Memory B cell (primary cell): ENCODE measurements at regions not wholly inside any gene's neighbourhood (a gene's known extent, or its start where the extent isn't known, plus 50 kb on each side); places are given as distances from the start of the nearest gene placed in this dataset.
A peak's percentile ranks its signal among the peaks of the same experiment; 100 is the strongest.
"Not testable (repeated sequence)": the region's sequence is repeated elsewhere in the genome, so short reads cannot be mapped to it uniquely, and the experiment has no call there.

Experiments used
- ATAC-seq: fragments of 150-1000 bp; cut with Tn5 transposase; 2 replicates; pipeline ENCODE4 v1.10.0; 2021; ENCODE audit warnings: low read depth, mild to moderate bottlenecking, moderate library complexity
- DNase-seq, 2 donors: peaks; one replicate each; pipeline ENCODE4 v3.0.0; 2022; ENCODE audit warnings: low spot score in 2 of 2
- H3K27ac Mint-ChIP-seq: one replicate; pipeline ENCODE4 v1.8.0; 2022; ENCODE audit warnings: mild to moderate bottlenecking, moderate library complexity, mixed read lengths
- H3K27me3 Mint-ChIP-seq: one replicate; pipeline ENCODE4 v1.8.0; 2022; ENCODE audit warnings: mixed read lengths
- H3K36me3 Mint-ChIP-seq: one replicate; pipeline ENCODE4 v1.8.0; 2022; ENCODE audit warnings: mild to moderate bottlenecking, mixed read lengths
- H3K4me1 Mint-ChIP-seq: one replicate; pipeline ENCODE4 v1.8.0; 2022; ENCODE audit warnings: mixed read lengths
- H3K4me3 Mint-ChIP-seq: one replicate; pipeline ENCODE4 v1.8.0; 2022; ENCODE audit warnings: mild to moderate bottlenecking, moderate library complexity, mixed read lengths
- H3K9me3 Mint-ChIP-seq: one replicate; pipeline ENCODE4 v1.8.0; 2022; ENCODE audit warnings: mixed read lengths

DNA sequence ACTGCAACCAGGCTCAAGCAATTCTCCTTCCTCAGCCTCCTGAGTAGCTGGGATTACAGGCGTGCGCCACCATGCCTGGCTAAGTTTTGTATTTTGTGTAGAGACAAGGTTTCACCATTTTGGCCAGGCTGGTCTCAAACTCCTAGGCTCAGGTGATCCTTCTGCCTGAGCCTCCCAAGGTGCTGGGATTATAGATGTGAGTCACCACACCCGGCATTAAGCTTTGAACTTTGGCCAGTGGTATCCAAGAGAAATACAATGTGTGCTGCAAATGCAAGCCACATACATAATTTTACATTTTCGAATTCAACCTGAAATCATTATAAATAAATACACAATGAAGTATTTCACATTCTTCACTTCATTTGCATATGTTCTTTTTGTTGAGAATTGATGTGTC, 94.0 kb upstream of the ERV3-1 start:
- H3K36me3 Mint-ChIP-seq: peaks cover 24% of the 10 kb centered on the region
- not testable (repeated sequence) for H3K27ac Mint-ChIP-seq, H3K4me1 Mint-ChIP-seq, H3K4me3 Mint-ChIP-seq, H3K27me3 Mint-ChIP-seq, DNase-seq, ATAC-seq, H3K9me3 Mint-ChIP-seq

DNA sequence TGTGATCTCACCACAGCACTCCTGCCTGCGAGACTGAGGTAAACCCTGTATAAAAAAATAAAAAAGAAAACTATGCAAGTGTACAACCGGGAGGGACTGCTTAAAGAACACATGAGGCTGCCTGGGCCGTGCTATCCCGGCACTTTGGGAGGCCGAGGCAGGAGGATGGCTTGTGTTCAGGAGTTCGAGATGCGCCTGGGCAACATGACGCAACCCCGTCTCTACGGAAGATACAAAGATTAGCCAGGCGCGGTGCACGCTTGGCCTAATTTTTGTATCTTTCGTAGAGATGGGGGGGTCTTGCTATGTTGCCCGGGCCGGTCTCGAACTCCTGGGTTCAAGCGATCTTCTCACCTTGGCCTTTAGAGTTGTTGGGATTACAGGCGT, 75.2 kb upstream of the ERV3-1 start:
- Mint-ChIP-seq H3K27ac (peak overlapping the region; percentile 95), H3K4me3 (peak overlapping the region; percentile 93)
- H3K36me3 Mint-ChIP-seq, DNase-seq, H3K4me1 Mint-ChIP-seq, ATAC-seq, H3K27me3 Mint-ChIP-seq, H3K9me3 Mint-ChIP-seq: not testable (repeated sequence)

DNA sequence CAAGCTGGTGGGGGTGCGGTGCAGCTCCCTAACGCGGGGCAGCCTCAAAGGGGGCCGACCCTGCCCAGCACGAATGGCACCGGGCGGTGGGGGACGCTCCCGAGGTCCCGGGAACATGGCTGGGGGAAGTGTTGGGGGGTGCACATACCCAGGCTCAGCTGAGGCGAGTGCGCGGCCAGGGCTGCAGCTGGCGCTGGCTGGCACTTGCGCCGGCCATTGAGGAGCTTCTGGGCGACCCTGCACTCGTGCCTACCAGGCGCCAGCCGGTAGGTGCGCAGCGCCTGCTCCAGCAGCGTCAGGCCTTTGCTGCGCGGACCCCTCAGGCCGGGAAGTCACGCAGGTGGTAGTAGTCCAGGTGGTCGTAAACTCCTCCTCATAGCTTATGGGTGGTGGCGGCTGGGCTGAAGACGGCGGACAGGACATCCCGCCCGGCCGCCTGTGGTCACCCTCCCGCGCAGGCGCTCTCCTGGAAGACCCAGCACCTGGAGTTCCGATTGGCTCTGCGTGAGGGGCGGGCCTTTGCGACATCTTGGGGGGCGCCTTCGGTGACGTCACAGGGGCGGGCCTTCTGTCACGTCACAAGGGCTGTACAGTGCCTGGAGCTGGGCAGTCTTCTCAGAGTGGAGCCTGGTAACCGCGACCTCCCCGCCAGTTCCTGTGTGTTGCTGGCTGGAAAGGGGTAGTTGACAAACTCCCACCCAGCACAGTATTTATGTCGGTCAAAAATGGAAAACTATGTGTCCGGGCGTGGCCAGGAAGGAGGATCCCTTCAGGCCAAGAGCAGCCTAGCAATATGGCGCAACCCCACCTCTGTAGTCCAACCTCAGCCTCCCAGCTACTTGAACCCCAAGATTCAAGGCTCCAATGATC, 74.5 kb upstream of the ERV3-1 start:
- H3K4me3 Mint-ChIP-seq: peak overlapping the region; percentile 93
- not testable (repeated sequence) for H3K4me1 Mint-ChIP-seq, H3K27me3 Mint-ChIP-seq, H3K36me3 Mint-ChIP-seq, H3K9me3 Mint-ChIP-seq
- peak overlapping the region; percentile 95 for H3K27ac Mint-ChIP-seq
- peak; percentile 95 to 98 for DNase-seq
- ATAC-seq: peak; percentile 96

GRCh38 chr7:65074959-65075358, 68.5 kb upstream of the ERV3-1 start:
- H3K27me3 Mint-ChIP-seq, H3K36me3 Mint-ChIP-seq, H3K27ac Mint-ChIP-seq, H3K4me1 Mint-ChIP-seq, ATAC-seq, DNase-seq, H3K4me3 Mint-ChIP-seq, H3K9me3 Mint-ChIP-seq: not testable (repeated sequence)

GRCh38 chr7:65073160-65073559, 66.7 kb upstream of the ERV3-1 start:
- not testable (repeated sequence) for H3K4me1 Mint-ChIP-seq, ATAC-seq, H3K27ac Mint-ChIP-seq, H3K9me3 Mint-ChIP-seq, H3K4me3 Mint-ChIP-seq, H3K27me3 Mint-ChIP-seq, H3K36me3 Mint-ChIP-seq, DNase-seq

- not testable (repeated sequence) for H3K36me3 Mint-ChIP-seq, DNase-seq, H3K27me3 Mint-ChIP-seq, H3K9me3 Mint-ChIP-seq, ATAC-seq, H3K27ac Mint-ChIP-seq, H3K4me1 Mint-ChIP-seq, H3K4me3 Mint-ChIP-seq
Measured at GRCh38 chr7:65071854-65072431, 65.5 kb upstream of the ERV3-1 start.

GRCh38 chr7:65069476-65069875, 63.0 kb upstream of the ERV3-1 start:
- not testable (repeated sequence) for H3K27ac Mint-ChIP-seq, H3K9me3 Mint-ChIP-seq, DNase-seq, H3K36me3 Mint-ChIP-seq, H3K27me3 Mint-ChIP-seq, H3K4me1 Mint-ChIP-seq, H3K4me3 Mint-ChIP-seq, ATAC-seq

GRCh38 chr7:65062566-65062965, 56.1 kb upstream of the ERV3-1 start:
- not testable (repeated sequence) for H3K4me1 Mint-ChIP-seq, DNase-seq, H3K36me3 Mint-ChIP-seq, H3K4me3 Mint-ChIP-seq, ATAC-seq, H3K27ac Mint-ChIP-seq, H3K9me3 Mint-ChIP-seq, H3K27me3 Mint-ChIP-seq

DNA sequence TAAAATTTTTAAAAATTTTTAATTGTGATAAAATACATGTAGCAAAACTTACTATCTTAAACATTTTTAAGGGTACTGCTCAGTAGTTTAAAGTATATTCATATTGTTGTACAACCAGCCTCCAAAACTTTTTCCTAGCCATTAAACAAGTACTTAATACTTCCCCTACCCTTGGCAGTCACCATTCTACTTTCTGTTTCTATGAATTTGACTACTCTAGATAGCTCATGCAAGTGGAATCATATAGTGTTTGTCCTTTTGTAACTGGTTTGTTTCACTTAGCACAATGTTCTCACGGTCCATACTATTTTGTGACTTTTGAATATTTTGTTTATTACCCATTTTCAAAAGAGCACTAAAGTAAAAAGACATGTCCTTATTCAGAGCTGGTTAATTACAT, 52.8 kb upstream of the ERV3-1 start:
- not testable (repeated sequence) for H3K27me3 Mint-ChIP-seq, ATAC-seq, H3K4me3 Mint-ChIP-seq, H3K27ac Mint-ChIP-seq, DNase-seq, H3K9me3 Mint-ChIP-seq
- Mint-ChIP-seq H3K36me3 (peaks cover 21% of the 10 kb centered on the region), H3K4me1 (peaks cover 10% of the 10 kb centered on the region)
